Stimulated activated effector memory CD8-positive, alpha-beta T cell treated with anti-CD3 and anti-CD28 coated beads, Interleukin-12 subunit alpha, Interleukin-12 subunit beta, amount 100 ng/mL, for 72 hours (primary cell): ENCODE measurements at regions not wholly inside any gene's neighbourhood (a gene's known extent, or its start where the extent isn't known, plus 50 kb on each side); places are given as distances from the start of the nearest gene placed in this dataset.
"Not testable (repeated sequence)": the region's sequence is repeated elsewhere in the genome, so short reads cannot be mapped to it uniquely, and the experiment has no call there.

ENCODE experiments used
- ATAC-seq: fragments of 150-1000 bp; cut with Tn5 transposase; 2 replicates; pipeline ENCODE4 v1.10.0; 2021
- DNase-seq, 2 donors: peaks; one replicate each; pipeline ENCODE4 v3.0.0; 2021 to 2022; ENCODE audit warnings: low spot score in 2 of 2
- H3K27ac Mint-ChIP-seq: one replicate; pipeline ENCODE4 v1.8.0; 2022; ENCODE audit warnings: mild to moderate bottlenecking, mixed read lengths
- H3K36me3 Mint-ChIP-seq: one replicate; pipeline ENCODE4 v1.8.0; 2022; ENCODE audit warnings: mild to moderate bottlenecking, mixed read lengths
- H3K4me1 Mint-ChIP-seq: one replicate; pipeline ENCODE4 v1.8.0; 2022; ENCODE audit warnings: mixed read lengths
- H3K4me3 Mint-ChIP-seq: one replicate; pipeline ENCODE4 v1.8.0; 2022; ENCODE audit warnings: mild to moderate bottlenecking, mixed read lengths
- H3K9me3 Mint-ChIP-seq: one replicate; pipeline ENCODE4 v1.8.0; 2022; ENCODE audit warnings: mixed read lengths

DNA sequence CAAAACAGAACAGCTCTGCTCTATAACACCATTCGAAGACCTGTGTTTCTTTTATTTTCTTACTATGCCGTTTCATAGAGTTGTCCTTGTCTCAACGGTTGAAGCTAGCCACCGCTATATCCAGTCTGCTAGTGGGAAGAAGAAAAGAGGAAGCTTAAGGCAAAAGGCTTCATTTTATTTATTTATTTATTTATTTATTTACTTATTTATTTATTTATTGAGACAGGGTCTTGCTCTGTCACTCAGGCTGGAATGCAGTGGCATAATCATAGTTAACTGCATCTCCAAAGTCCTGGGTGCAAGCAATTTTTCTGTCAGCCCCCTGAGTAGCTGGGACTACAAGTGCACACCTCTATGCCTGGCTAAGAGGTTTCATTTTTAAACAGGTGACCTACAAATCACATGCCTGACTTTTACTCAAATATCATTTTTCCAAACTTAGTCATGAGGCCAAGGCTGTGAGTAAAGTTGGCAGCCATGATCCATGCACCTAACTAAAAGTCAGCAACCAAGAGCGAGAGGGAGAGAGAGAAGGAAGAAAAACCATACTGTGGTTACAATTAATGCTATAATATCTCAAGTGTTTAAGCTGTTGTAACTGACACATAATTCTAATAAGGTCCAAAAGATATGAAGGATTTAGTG is 1305.3 kb upstream of the LRRTM3 start:
- no peak overlapping the region for H3K27ac Mint-ChIP-seq
- no peak overlapping the region for H3K4me3 Mint-ChIP-seq
- no peaks in the 10 kb centered on the region for H3K36me3 Mint-ChIP-seq
- no peaks in the 10 kb centered on the region for H3K4me1 Mint-ChIP-seq
- H3K9me3 Mint-ChIP-seq = peaks cover 9% of the 10 kb centered on the region
- ATAC-seq (no peak), DNase-seq (no peak)

DNA sequence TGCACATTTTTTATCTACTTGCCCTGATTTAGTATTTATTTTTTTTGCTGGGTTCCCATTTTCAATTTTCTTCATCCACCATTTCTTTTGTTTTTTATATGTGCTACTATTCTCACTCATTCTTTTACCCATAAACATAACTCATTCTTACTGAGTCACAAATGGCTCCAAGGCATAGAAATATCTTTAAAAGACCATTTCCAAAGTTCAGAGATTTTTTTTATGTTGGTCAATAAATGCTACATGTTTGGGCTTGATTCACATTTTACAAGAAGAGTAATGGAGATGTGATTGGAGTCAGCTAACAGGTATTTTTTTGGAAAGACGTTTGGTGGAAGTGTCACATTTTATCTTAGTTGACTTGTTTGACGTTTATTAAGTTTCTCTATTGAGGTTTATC is 1303.2 kb upstream of the LRRTM3 start:
- DNase-seq = no peak
- Mint-ChIP-seq H3K27ac (no peak overlapping the region), H3K9me3 (peaks cover 7% of the 10 kb centered on the region), H3K36me3 (no peaks in the 10 kb centered on the region), H3K4me1 (no peaks in the 10 kb centered on the region), H3K4me3 (no peak overlapping the region)
- no peak for ATAC-seq

DNA sequence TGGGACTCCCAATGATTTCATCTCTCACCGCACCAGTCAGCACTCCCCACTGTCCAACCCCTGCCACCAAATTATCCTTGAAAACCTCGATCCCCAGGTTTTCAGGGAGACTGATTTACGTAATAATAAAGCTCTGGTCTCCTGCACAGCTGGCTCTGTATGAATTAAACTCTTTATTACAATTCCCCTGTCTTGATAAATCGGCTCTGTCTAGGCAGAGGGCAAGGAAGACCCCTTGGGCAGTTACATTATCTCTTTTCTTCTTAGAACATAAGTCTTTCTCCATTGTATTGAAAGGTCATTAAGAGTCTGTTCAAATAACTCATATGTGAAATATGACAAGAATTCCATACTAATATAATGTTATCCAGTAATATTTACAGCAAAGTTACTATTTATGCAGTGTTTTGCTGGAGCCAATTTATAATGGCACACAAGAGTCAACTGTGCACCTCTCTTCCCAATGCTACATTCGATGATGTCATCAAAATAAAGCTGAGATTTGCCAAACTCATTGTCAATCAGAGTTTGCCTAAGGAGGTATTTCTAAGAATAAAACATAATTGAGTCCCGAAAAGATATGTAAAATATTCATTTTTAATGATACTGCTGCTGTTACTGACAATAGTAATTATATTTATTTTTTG is 1297.2 kb upstream of the LRRTM3 start:
- Mint-ChIP-seq H3K4me1 (no peaks in the 10 kb centered on the region), H3K27ac (no peak overlapping the region), H3K4me3 (no peak overlapping the region), H3K36me3 (no peaks in the 10 kb centered on the region), H3K9me3 (peaks cover 15% of the 10 kb centered on the region)
- DNase-seq (no peak), ATAC-seq (no peak)

DNA sequence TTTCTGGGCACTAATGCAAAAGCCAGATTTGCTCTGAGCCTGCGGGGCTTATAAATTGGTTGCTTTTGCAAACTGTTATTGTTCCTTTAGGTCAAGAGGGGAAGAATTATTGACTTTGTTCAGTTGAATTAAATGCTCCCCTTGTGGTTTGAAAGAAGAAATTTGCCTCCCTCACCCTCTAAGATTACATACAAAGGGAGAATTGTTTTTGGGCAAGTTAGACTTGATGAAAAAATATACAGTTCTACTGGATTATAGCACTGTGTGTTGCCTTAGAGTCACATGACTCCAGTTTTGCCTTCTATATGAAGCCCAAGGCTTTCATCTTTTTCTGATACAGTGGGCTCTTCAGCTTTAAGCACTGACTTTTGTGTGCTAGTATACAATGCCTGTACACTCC is 1265.8 kb upstream of the LRRTM3 start:
- no peak overlapping the region for H3K27ac Mint-ChIP-seq
- no peak for DNase-seq
- peaks cover 3% of the 10 kb centered on the region for H3K9me3 Mint-ChIP-seq
- H3K4me3 Mint-ChIP-seq = no peak overlapping the region
- no peak for ATAC-seq
- no peaks in the 10 kb centered on the region for H3K36me3 Mint-ChIP-seq
- H3K4me1 Mint-ChIP-seq = no peaks in the 10 kb centered on the region

DNA sequence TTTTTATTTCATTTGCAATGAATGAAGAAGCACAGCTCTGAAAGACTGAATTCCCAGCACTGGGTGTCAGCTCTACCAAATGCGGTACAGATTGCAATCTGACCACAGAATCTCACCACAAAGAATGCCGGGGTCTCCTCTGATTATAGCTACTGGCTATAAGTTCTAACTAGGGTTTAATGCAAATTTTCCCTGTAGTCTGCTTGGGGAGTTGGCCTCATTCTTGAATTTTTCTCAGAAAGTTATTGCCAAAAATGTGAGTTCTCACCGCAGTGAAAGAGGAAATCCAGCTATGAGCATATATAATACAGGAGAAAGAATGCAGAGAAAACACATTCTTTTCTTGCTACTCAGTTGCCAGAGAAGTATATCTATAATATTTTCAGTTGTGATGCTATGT is 1255.7 kb upstream of the LRRTM3 start:
- H3K4me3 Mint-ChIP-seq = no peak overlapping the region
- no peaks in the 10 kb centered on the region for H3K4me1 Mint-ChIP-seq
- DNase-seq = no peak
- no peak for ATAC-seq
- peaks cover 21% of the 10 kb centered on the region for H3K9me3 Mint-ChIP-seq
- H3K27ac Mint-ChIP-seq = no peak overlapping the region
- H3K36me3 Mint-ChIP-seq = no peaks in the 10 kb centered on the region

DNA sequence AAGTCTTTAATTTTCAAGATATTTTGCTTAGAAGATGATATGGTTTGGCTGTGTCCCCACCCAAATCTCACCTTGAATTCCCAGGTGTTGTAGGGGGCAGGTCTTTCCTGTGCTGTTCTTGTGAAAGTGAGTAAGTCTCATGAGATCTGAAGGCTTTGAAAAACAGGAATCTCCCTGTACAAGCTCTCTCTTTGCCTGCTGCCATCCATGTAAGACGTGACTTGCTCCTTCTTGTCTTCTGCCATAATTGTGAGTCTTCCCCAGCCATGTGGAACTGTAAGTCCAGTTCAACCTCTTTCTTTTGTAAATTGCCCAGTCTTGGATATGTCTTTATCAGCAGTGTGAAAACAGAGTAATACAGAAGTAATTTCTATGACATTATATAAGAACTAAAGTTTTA is 1255.2 kb upstream of the LRRTM3 start:
- not testable (repeated sequence) for H3K4me1 Mint-ChIP-seq, H3K36me3 Mint-ChIP-seq, DNase-seq, ATAC-seq, H3K27ac Mint-ChIP-seq, H3K4me3 Mint-ChIP-seq
- peaks cover 20% of the 10 kb centered on the region for H3K9me3 Mint-ChIP-seq

DNA sequence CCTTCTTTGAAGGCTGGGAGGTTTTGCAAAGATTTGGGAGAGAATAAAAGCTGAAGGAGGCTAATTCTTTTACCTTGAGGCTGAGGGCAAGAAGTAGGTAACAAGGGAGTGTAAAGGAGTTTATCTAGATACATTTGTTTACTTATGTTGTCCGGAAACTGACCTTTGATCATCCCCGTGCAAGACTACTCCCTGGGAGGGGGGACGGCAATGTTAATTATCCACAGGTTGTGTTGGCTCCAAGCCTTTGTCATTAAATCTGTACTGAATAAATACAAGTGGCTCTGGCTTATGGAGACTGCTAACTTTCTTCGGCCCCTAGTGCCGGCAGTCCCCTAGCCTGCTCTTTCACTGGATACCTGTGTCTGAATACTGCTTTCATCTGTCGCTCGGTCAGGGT is 1250.6 kb upstream of the LRRTM3 start:
- no peak for ATAC-seq
- Mint-ChIP-seq H3K36me3 (no peaks in the 10 kb centered on the region), H3K4me3 (no peak overlapping the region), H3K27ac (no peak overlapping the region), H3K9me3 (peaks cover 20% of the 10 kb centered on the region), H3K4me1 (no peaks in the 10 kb centered on the region)
- no peak for DNase-seq

DNA sequence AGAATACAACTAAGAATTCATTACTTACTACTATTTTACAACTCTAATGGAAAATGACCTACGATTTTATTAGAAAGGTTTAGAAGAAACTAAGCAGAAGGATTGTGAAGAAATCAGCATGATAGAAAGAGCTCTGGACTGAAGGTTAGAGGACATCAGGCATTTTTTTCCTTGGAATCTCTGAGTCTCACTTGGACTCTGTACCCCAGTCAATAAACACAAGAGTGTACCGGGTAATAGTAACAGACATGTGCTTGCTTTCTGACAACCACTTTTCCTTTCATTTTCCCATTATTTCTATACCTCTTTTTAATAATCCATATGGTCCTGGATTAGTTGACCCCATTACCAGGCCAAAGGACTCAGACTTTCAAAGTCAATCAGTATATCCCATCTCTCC is 1240.9 kb upstream of the LRRTM3 start:
- ATAC-seq = no peak
- H3K4me3 Mint-ChIP-seq = no peak overlapping the region

DNA sequence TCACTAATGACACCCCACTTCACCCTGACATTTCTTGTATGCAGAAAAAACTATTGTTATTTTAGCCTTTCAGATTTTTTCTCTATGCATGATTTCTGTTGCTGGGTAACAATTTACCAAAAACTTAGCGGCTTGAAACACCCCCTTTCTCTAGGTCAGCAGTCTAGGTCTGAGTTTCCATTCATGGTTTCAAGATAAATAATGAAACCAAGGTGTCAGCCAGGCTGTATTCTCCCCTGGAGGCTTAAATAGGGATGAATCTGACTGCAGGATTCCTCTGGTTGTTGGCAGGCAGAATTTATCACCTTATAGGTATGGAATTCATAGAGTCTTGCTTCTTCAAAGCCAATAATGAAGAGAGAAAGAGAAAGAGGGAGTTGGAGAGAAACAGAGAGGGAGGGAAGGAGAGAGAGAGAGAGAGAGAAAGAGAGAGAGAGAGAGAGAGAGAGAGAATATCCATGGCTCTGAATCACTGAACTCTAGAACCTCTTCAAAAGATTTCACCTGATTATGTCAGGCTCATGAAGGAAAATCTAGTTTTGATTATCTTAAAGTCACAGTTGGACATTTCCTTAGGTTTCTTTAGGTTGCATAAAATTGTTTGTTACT is 1224.6 kb upstream of the LRRTM3 start:
- Mint-ChIP-seq H3K4me3 (no peak overlapping the region), H3K4me1 (no peaks in the 10 kb centered on the region), H3K9me3 (peaks cover 16% of the 10 kb centered on the region), H3K36me3 (no peaks in the 10 kb centered on the region), H3K27ac (no peak overlapping the region)
- ATAC-seq (no peak), DNase-seq (no peak)

More for the DNA sequence above, 1240.9 kb upstream of the LRRTM3 start:
- Mint-ChIP-seq H3K36me3 (no peaks in the 10 kb centered on the region), H3K4me1 (no peaks in the 10 kb centered on the region), H3K27ac (no peak overlapping the region), H3K9me3 (peaks cover 8% of the 10 kb centered on the region)
- DNase-seq = no peak

DNA sequence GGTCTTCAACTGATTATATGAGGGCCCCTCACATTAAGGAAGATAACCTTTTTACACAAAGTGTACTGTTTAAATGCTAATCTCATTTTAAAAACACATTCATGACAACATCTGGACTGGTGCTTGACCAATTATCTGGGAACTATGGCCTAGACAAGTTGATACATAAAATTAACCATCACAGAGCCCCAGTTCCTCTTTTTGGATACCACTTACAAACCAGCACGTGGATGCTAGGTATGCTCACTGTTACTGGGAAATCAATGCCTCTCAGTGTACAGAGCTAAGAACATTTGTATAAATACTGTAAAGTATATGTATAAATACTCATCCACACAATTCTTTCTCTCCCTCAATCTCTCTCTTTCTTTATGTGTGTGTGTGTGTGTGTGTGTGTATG is 1217.8 kb upstream of the LRRTM3 start:
- peaks cover 6% of the 10 kb centered on the region for H3K9me3 Mint-ChIP-seq
- no peak for DNase-seq
- H3K36me3 Mint-ChIP-seq = no peaks in the 10 kb centered on the region
- no peaks in the 10 kb centered on the region for H3K4me1 Mint-ChIP-seq
- no peak overlapping the region for H3K4me3 Mint-ChIP-seq
- ATAC-seq = no peak
- no peak overlapping the region for H3K27ac Mint-ChIP-seq

DNA sequence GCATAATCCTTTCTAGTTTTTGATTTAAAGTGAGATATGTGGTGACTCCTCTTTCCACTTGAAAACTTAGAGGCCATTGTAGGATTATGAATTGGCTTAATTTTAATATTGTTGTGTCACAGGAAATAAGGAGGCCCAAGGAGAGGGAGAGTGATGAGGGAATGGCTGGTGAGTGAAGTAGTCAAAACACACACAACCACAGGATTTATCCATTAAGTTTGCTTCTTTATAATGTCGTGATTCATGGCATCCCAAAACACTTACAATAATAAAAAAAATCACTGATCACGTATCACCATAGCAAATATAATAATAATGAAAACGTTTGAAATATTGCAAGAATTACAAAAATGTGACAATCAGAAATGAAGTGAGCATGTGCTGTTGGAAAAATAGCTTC is 1215.5 kb upstream of the LRRTM3 start:
- ATAC-seq = no peak
- Mint-ChIP-seq H3K4me1 (no peaks in the 10 kb centered on the region), H3K27ac (no peak overlapping the region), H3K36me3 (no peaks in the 10 kb centered on the region), H3K4me3 (no peak overlapping the region), H3K9me3 (peaks cover 7% of the 10 kb centered on the region)
- no peak for DNase-seq

DNA sequence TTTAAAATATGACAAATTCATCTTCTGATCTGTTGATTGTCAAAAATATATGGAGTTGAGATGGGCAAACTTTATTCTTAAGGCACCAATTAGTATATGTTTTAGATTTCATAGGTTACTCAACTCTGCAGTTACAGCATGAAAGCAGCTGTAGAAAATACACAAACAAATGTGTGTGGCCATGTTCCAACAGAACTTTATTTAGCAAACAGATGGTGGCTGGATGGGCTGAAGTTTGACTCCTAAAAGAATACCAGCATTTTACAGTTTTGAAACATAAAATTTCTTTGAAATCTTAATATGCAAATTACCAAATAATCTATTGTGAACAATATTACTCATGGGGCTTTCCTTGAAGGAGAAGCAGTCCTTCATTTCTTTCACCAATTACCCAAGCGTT is 1206.0 kb upstream of the LRRTM3 start:
- H3K36me3 Mint-ChIP-seq = no peaks in the 10 kb centered on the region
- DNase-seq (no peak), ATAC-seq (no peak)
- no peak overlapping the region for H3K4me3 Mint-ChIP-seq
- no peak overlapping the region for H3K27ac Mint-ChIP-seq
- peaks cover 19% of the 10 kb centered on the region for H3K9me3 Mint-ChIP-seq
- H3K4me1 Mint-ChIP-seq = no peaks in the 10 kb centered on the region

DNA sequence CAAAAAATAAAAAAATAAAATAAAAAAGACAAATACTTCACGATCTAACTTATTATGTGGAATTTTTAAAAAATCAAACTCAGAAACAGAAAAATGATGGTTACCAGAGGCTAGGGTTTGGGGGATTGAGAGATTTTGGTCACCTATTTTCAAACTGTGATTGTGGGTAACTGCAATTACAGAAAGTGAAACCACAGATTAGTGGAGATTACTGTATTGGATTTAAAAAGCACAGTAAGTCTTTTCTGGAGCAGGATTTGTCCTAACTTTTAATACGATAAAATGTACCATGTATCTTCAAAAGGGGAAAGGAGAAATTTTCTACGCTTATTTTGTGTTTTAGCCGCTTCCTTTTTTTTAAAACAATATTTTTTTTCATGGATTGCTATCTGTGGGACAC is 1204.9 kb upstream of the LRRTM3 start:
- H3K9me3 Mint-ChIP-seq = peaks cover 13% of the 10 kb centered on the region
- H3K36me3 Mint-ChIP-seq = no peaks in the 10 kb centered on the region
- no peak for ATAC-seq
- DNase-seq = no peak
- no peak overlapping the region for H3K27ac Mint-ChIP-seq
- no peaks in the 10 kb centered on the region for H3K4me1 Mint-ChIP-seq
- H3K4me3 Mint-ChIP-seq = no peak overlapping the region

DNA sequence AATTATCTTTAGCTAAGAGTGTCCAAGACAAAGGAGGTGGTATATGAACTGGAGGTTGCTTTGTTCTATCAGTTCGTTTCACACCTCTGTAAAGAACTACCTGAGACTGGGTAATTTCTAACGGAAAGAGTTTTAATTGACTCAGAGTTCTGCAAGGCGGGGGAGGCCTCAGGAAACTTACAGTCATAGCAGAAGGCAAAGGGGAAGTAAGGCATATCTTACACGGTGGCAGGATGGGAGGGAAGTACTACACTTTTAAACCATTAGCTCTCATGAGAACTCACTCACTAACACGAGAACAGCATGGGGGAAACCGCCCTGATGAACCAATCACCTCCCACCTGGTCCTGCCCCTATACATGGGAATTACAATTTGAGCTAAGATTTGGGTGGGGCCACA is 1202.3 kb upstream of the LRRTM3 start:
- no peaks in the 10 kb centered on the region for H3K36me3 Mint-ChIP-seq
- H3K4me3 Mint-ChIP-seq = no peak overlapping the region
- no peaks in the 10 kb centered on the region for H3K4me1 Mint-ChIP-seq
- DNase-seq (no peak), ATAC-seq (no peak)
- H3K27ac Mint-ChIP-seq = no peak overlapping the region
- peaks cover 8% of the 10 kb centered on the region for H3K9me3 Mint-ChIP-seq

DNA sequence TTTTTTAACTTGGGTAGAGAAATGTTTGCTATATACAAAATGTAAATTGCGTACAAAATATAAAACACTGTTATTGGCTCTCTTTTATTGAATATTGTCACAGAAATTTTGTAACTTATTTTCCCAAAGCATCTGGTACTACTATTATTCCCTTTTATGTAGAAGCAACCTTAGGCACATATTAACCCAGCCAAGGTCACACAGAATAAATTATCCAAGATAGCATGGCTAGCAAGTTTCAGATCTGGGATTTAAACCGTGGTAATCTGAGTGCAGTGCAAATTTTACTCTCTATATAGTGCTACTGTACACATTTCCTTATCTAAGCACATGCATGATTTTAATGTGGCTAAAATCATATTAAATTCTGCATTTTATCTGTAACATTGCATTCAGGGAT is 1190.5 kb upstream of the LRRTM3 start:
- no peak for DNase-seq
- Mint-ChIP-seq H3K4me1 (no peaks in the 10 kb centered on the region), H3K36me3 (no peaks in the 10 kb centered on the region), H3K27ac (no peak overlapping the region), H3K4me3 (no peak overlapping the region), H3K9me3 (peaks cover 4% of the 10 kb centered on the region)
- ATAC-seq = no peak

DNA sequence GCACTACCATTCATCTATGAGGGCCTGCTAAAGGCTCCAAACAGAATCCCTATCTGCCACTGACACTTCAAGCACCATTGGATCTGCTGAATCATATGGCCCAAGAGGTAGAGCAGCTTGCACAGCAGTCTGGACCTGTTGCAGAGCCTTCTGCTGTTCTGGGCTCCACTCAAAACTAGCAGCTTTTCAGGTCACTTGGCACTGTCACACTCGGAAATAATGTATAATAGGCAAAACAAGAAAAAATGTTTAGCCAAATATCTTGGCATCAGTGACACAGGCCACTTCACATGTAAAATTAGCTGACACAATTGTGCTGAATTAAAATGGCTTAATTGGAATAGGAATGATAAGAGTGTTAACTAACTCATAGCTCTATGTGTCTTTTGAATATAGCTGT is 1182.9 kb upstream of the LRRTM3 start:
- DNase-seq (no peak), ATAC-seq (no peak)
- Mint-ChIP-seq H3K4me1 (no peaks in the 10 kb centered on the region), H3K4me3 (no peak overlapping the region), H3K9me3 (peaks cover 6% of the 10 kb centered on the region), H3K36me3 (no peaks in the 10 kb centered on the region), H3K27ac (no peak overlapping the region)
